ENCODE measurements at regions not wholly inside any gene's neighbourhood (a gene's known extent, or its start where the extent isn't known, plus 50 kb on each side); places are given as distances from the start of the nearest gene placed in this dataset.
A peak's percentile ranks its signal among the peaks of the same experiment; 100 is the strongest.

DNA sequence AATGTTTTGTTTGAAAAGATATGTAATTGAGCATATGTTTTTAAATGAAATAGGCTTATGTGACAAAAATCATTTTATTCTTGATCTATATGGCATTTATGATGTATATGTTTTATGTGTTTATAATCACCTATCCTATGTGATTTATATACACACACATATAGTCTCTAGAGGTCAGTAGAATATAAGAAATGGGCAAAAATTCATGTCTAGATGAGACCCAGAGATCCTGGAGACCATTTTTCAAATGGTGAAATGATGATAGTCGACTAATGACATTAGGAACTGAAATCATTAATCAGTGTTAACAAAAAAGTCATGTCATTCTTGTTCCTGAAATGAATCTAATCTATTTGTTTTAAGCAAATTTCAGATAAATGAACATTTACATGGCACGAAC, 709.2 kb upstream of the WWC1 start:
- DNase-seq = no peak
- no peak overlapping the region for H3K4me3 ChIP-seq
- no peaks in the 10 kb centered on the region for H3K36me3 ChIP-seq
- intact Hi-C loops (cut with DNase I; ENCODE audit: low total_unique reads) = no loop called here
- peaks cover 0 to 8% (median 0%) of the 10 kb centered on the region in 7 donors for H3K27me3 ChIP-seq (replicated peaks in 1 of 7)
- TF ChIP-seq POLR2A (IDR thresholded peaks at IDR 0.05) = no peak
- TF ChIP-seq POLR2AphosphoS5 (IDR thresholded peaks at IDR 0.05) = no peak
- TF ChIP-seq CTCF (IDR thresholded peaks at IDR 0.05 in 8 of 11, conservative IDR thresholded peaks at IDR 0.05 in 3 of 11) = no peak
- no peaks in the 10 kb centered on the region for H3K9me3 ChIP-seq
- no peaks in the 10 kb centered on the region for H3K4me1 ChIP-seq
- no peak overlapping the region for H3K27ac ChIP-seq
- 55 to 69% (median 65%) methylated on average over 2 of the region's 2 CpGs for WGBS, 5 donors

DNA sequence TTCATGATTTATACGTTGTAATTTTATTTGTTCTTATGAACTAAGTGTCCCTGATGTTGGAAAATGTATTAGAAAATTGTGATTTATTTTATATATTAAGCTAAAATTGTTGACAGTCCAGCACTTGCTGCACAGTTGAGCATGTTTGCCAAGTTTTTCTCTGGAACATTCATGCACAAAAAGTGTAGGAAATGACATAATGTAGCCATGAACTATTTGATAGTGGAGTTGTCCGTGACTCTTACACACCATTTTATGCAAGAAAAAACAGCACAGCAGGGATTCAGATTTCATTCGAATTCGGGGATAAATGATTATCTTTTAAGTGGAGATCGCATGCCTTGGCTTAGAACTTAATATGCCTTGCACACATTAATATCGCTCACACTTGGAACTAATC, 708.6 kb upstream of the WWC1 start:
- Histone ChIP-seq H3K27me3 (replicated peaks in 1 of 7) (peaks cover 0 to 4% (median 0%) of the 10 kb centered on the region in 7 donors), H3K4me1 (no peaks in the 10 kb centered on the region), H3K9me3 (no peaks in the 10 kb centered on the region), H3K27ac (peak overlapping the region in 2 of 8 donors; percentile 24 to 45), H3K36me3 (no peaks in the 10 kb centered on the region), H3K4me3 (no peak overlapping the region)
- DNase-seq = no peak
- WGBS, 5 donors = 47 to 79% (median 61%) methylated on average over 6 of the region's 6 CpGs
- no peak for TF ChIP-seq CTCF (IDR thresholded peaks at IDR 0.05 in 8 of 11, conservative IDR thresholded peaks at IDR 0.05 in 3 of 11)
- TF ChIP-seq POLR2AphosphoS5 (IDR thresholded peaks at IDR 0.05) = no peak
- TF ChIP-seq POLR2A (IDR thresholded peaks at IDR 0.05) = no peak
- intact Hi-C loops (cut with DNase I; ENCODE audit: low total_unique reads) = no loop called here

DNA sequence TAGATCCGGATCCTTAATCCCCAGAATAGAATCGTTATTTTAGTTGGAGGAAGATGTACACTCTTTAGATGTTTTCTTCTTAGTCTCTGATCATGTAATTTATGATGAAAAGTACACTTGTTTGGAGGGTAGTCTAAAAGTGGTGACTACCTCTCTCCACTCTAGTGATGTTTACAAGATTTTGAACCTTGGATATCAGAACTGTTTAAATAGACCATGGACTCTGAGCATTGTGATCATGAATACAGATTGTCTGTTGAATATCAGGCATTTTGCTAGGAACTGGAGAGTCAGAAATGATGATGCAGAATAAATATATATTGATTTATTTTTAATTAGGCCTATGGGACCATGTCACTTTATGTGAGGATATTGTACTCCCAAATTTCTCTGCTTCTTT, 706.3 kb upstream of the WWC1 start:
- 82 to 91% (median 86%) methylated on average over 2 of the region's 2 CpGs for WGBS, 5 donors
- Histone ChIP-seq H3K4me3 (no peak overlapping the region), H3K9me3 (no peaks in the 10 kb centered on the region), H3K27me3 (replicated peaks in 1 of 7) (no peaks in the 10 kb centered on the region), H3K4me1 (no peaks in the 10 kb centered on the region), H3K36me3 (no peaks in the 10 kb centered on the region), H3K27ac (no peak overlapping the region)
- DNase-seq = no peak
- intact Hi-C loops (cut with DNase I; ENCODE audit: low total_unique reads) = no loop called here
- no peak for TF ChIP-seq POLR2A (IDR thresholded peaks at IDR 0.05)
- TF ChIP-seq CTCF (IDR thresholded peaks at IDR 0.05 in 8 of 11, conservative IDR thresholded peaks at IDR 0.05 in 3 of 11) = no peak
- TF ChIP-seq POLR2AphosphoS5 (IDR thresholded peaks at IDR 0.05) = no peak

DNA sequence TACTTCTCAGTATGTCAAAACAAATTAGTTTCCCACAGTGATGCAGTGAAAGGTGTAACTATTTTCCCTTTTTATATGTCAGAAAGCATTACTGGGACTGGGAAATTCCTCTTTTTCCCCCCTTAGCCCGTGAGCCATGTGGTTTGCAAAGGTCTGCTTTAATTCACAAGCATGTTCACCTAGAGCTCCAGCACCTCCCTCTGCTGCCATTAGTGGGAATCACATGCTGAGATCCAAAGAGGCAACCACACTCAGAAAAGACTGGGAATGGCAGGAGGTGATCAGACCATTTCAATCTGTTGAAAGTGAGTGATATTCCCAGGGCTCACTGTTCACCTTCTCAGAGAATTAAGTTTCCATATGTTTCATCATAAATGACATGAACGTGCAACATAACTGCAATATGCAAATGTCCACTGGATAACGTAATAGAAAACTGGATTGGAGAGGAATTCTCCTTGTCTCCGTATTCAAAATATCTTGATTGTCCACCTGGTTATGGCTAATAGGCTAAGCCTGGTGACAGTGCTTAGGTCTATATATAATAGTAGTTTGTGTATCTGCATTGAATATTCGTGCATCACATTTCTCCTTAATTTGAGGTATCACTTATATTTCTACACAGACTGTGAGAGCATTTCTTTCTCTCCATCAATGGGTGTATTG, 703.5 kb upstream of the WWC1 start:
- no peak overlapping the region for H3K4me3 ChIP-seq
- H3K4me1 ChIP-seq = no peaks in the 10 kb centered on the region
- H3K36me3 ChIP-seq = no peaks in the 10 kb centered on the region
- WGBS, 5 donors = 60 to 68% (median 63%) methylated on average over 5 of the region's 5 CpGs
- no peaks in the 10 kb centered on the region for H3K27me3 ChIP-seq (replicated peaks in 1 of 7)
- H3K9me3 ChIP-seq = no peaks in the 10 kb centered on the region
- DNase-seq = no peak
- TF ChIP-seq POLR2AphosphoS5 (IDR thresholded peaks at IDR 0.05) (no peak), POLR2A (IDR thresholded peaks at IDR 0.05) (no peak), CTCF (IDR thresholded peaks at IDR 0.05 in 8 of 11, conservative IDR thresholded peaks at IDR 0.05 in 3 of 11) (peak in 1 of 11 experiments; percentile 21)
- intact Hi-C loops (cut with DNase I; ENCODE audit: low total_unique reads) = no loop called here
- no peak overlapping the region for H3K27ac ChIP-seq
